HCT116 (cell line): ENCODE measurements at regions not wholly inside any gene's neighbourhood (a gene's known extent, or its start where the extent isn't known, plus 50 kb on each side); places are given as distances from the start of the nearest gene placed in this dataset.

ENCODE experiments used
- ATAC-seq: fragments of 200-7000 bp; cut with Tn5 transposase; 2 replicates; pipeline ENCODE4 v1.9.1; 2020; ENCODE audit warnings: mild to moderate bottlenecking, moderate library complexity
- BruUV-seq: library from RNA; stranded (reverse); fragments of 400-500 nt; replicated peaks from 2 replicates; lab custom pipeline; 2021; lab: Mats Ljungman, UMichigan
- CTCF ChIA-PET: fragments of 300-600 bp; sonication (Branson Sonifier 250); formaldehyde crosslinking; loops from one replicate; lab custom pipeline; 2021; ENCODE audit warnings: antibody characterized with exemption; lab: Charles Lee
- POLR2A ChIA-PET: fragments of 300-600, 350-600 bp; sonication (Branson Sonifier 250); formaldehyde crosslinking; loops from one replicate; lab custom pipeline; 2021; ENCODE audit warnings: antibody characterized with exemption; lab: Charles Lee
- RAD21 ChIA-PET, 2 experiments: fragments of 300-600 bp; sonication (Branson Sonifier 250); formaldehyde crosslinking; loops; one replicate each; lab custom pipeline; 2023; ENCODE audit warnings: low total read pairs in 2 of 2; ENCODE audit not compliant: uncharacterized antibody in 2 of 2, unreplicated experiment in 2 of 2, low non-redundant PET in 1 of 2; lab: Charles Lee
- DNase-seq: peaks from one replicate; pipeline ENCODE4 v3.0.0-alpha.2; 2010; ENCODE audit warnings: low read depth, low spot score
- H2AFZ ChIP-seq: fragments of 200-600 bp; shearing (Covaris generic), sonication (generic); 2 replicates; pipeline ENCODE4 v1.6.1; 2017; ENCODE audit warnings: low read depth, mixed run types, mixed read lengths, antibody characterized with exemption, low read length; ENCODE audit not compliant: poor library complexity, severe bottlenecking
- H3K27ac ChIP-seq: 2 replicates; pipeline ENCODE4 v1.5.1; 2012; ENCODE audit warnings: low read depth, low read length
- H3K27me3 ChIP-seq: fragments of 200-600 bp; sonication (generic); 2 replicates; pipeline ENCODE4 v1.6.1; 2016; ENCODE audit warnings: mixed run types, low read length, mixed read lengths; ENCODE audit not compliant: insufficient read depth
- H3K36me3 ChIP-seq, 2 experiments: fragments of 200-500 bp in 1 of 2; fragments of 200-600 bp in 1 of 2; sonication (Bioruptor generic) in 1 of 2; sonication (generic) in 1 of 2; 2 replicates each; pipeline versions ENCODE4 v1.5.1 to v1.6.1; 2014 to 2016; ENCODE audit warnings: low read length in 2 of 2, inconsistent platforms in 1 of 2, mixed read lengths in 1 of 2, mixed run types in 1 of 2; ENCODE audit not compliant: insufficient read depth in 2 of 2, control insufficient read depth in 1 of 2
- H3K4me1 ChIP-seq, 2 experiments: fragments of 200-600 bp in 1 of 2; sonication (generic) in 1 of 2; 2 replicates each; pipeline versions ENCODE4 v1.5.1 to v1.6.1; 2012 to 2017; ENCODE audit warnings: low read length in 2 of 2, inconsistent platforms in 1 of 2, mild to moderate bottlenecking in 1 of 2, mixed read lengths in 1 of 2, mixed run types in 1 of 2, moderate library complexity in 1 of 2; ENCODE audit not compliant: insufficient read depth in 2 of 2, control insufficient read depth in 1 of 2
- H3K4me2 ChIP-seq: fragments of 200-600 bp; sonication (generic); 2 replicates; pipeline ENCODE4 v1.6.1; 2017; ENCODE audit warnings: mixed run types, low read length, mixed read lengths
- H3K4me3 ChIP-seq, 2 experiments: fragments of 200-600 bp in 1 of 2; sonication (generic) in 1 of 2; replicated peaks in 1 of 2; 2 replicates each; pipeline ENCODE4 v1.5.1; 2011 to 2016; ENCODE audit warnings: low read length in 2 of 2, control low read depth in 1 of 2, low read depth in 1 of 2, mild to moderate bottlenecking in 1 of 2, mixed read lengths in 1 of 2, mixed run types in 1 of 2
- H3K79me2 ChIP-seq: fragments of 200-600 bp; sonication (generic); 2 replicates; pipeline ENCODE4 v1.6.1; 2017; ENCODE audit warnings: mild to moderate bottlenecking, mixed run types, low read length, moderate library complexity, mixed read lengths; ENCODE audit not compliant: insufficient read depth
- H3K9ac ChIP-seq: fragments of 200-600 bp; sonication (generic); 2 replicates; pipeline ENCODE4 v1.6.1; 2016; ENCODE audit warnings: low read length, mixed read lengths
- H3K9me2 ChIP-seq: fragments of 200-600 bp; sonication (generic), shearing (Covaris generic); 2 replicates; pipeline ENCODE4 v1.6.1; 2017; ENCODE audit warnings: mixed run types, mild to moderate bottlenecking, moderate library complexity; ENCODE audit not compliant: insufficient read depth
- H3K9me3 ChIP-seq, 2 experiments: fragments of 200-500 bp in 1 of 2; fragments of 200-600 bp in 1 of 2; sonication (Bioruptor generic) in 1 of 2; sonication (generic) in 1 of 2; 2 replicates each; pipeline ENCODE4 v1.6.1; 2014 to 2017; ENCODE audit warnings: low read length in 2 of 2, mixed read lengths in 2 of 2, inconsistent platforms in 1 of 2, low read depth in 1 of 2, mild to moderate bottlenecking in 1 of 2, mixed run types in 1 of 2, moderate library complexity in 1 of 2; ENCODE audit not compliant: control insufficient read depth in 1 of 2, insufficient read depth in 1 of 2
- H4K20me1 ChIP-seq: fragments of 200-600 bp; sonication (generic), shearing (Covaris generic); 2 replicates; pipeline ENCODE4 v1.6.1; 2017; ENCODE audit warnings: mixed run types, mild to moderate bottlenecking, moderate library complexity; ENCODE audit not compliant: insufficient read depth
- CTCF ChIP-seq, 3 experiments: fragments of 200-600 bp in 1 of 3; sonication (generic) in 1 of 3; IDR thresholded peaks in 2 of 3; conservative IDR thresholded peaks in 1 of 3; 2 replicates each; pipeline ENCODE4 v1.5.1; 2012 to 2017; ENCODE audit warnings: low read depth in 2 of 3, low read length in 2 of 3, antibody characterized with exemption in 1 of 3, borderline replicate concordance in 1 of 3, control low read depth in 1 of 3, mild to moderate bottlenecking in 1 of 3, mixed read lengths in 1 of 3, mixed run types in 1 of 3, moderate library complexity in 1 of 3; ENCODE audit not compliant: insufficient read depth in 1 of 3
- POLR2A ChIP-seq: IDR thresholded peaks from 2 replicates; pipeline ENCODE4 v1.7.0; 2011; ENCODE audit warnings: borderline replicate concordance; ENCODE audit not compliant: insufficient read depth, insufficient read length; ENCODE audit errors: extremely low read depth
- POLR2AphosphoS5 ChIP-seq: IDR thresholded peaks from 2 replicates; pipeline ENCODE4 v1.6.1; 2011; ENCODE audit warnings: mild to moderate bottlenecking, low read depth, low read length, moderate library complexity
- SIN3A ChIP-seq: IDR thresholded peaks from 2 replicates; pipeline ENCODE4 v1.6.1; 2012; ENCODE audit warnings: low read depth
- SRF ChIP-seq: IDR thresholded peaks from 2 replicates; pipeline ENCODE4 v1.6.1; 2012; ENCODE audit warnings: low read depth
- YY1 ChIP-seq: IDR thresholded peaks from 2 replicates; pipeline ENCODE4 v1.6.1; 2011; ENCODE audit warnings: low read length, low read depth, moderate library complexity, mild to moderate bottlenecking; ENCODE audit not compliant: insufficient replicate concordance; ENCODE audit errors: extremely low read depth
- ZBTB33 ChIP-seq: IDR thresholded peaks from 2 replicates; pipeline ENCODE4 v1.6.1; 2011; ENCODE audit warnings: mild to moderate bottlenecking, low read length, moderate library complexity; ENCODE audit not compliant: insufficient replicate concordance; ENCODE audit errors: extremely low read depth
- ZFX ChIP-seq: fragments of 450-650 bp; IDR thresholded peaks from 2 replicates; pipeline ENCODE4 v1.6.1; 2017
- ZNF274 ChIP-seq: fragments of 200-500 bp; sonication (Bioruptor generic); IDR thresholded peaks from 2 replicates; pipeline ENCODE4 v1.6.1; 2014; ENCODE audit warnings: mild to moderate bottlenecking, low read depth, low read length, inconsistent platforms
- intact Hi-C: fragments of 100-400 bp; cut with micrococcal nuclease; formaldehyde crosslinking; loops from 2 replicates; pipeline ENCODE4 v1.10.0; 2022

- no peaks in the 10 kb centered on the region for H3K4me1 ChIP-seq
- ChIA-PET CTCF (no interaction called here), RAD21 (no interaction called here), POLR2A (no interaction called here)
- H3K27ac ChIP-seq = no peak overlapping the region
- H3K9ac ChIP-seq = no peak overlapping the region
- intact Hi-C loops = no loop called here
- H3K4me3 ChIP-seq = no peak overlapping the region
- no peaks in the 10 kb centered on the region; the same call in 1 of the 2 replicates for H3K9me2 ChIP-seq
- no TSS peak for BruUV-seq
- no peaks in the 10 kb centered on the region for H3K9me3 ChIP-seq
- H3K4me2 ChIP-seq = no peak overlapping the region
- DNase-seq (no peak), ATAC-seq (no peak)
- no peaks in the 10 kb centered on the region for H3K36me3 ChIP-seq
- no peaks in the 10 kb centered on the region for H3K27me3 ChIP-seq
- H3K79me2 ChIP-seq = no peaks in the 10 kb centered on the region
- no peaks in the 10 kb centered on the region for H4K20me1 ChIP-seq
- no peak for TF ChIP-seq SIN3A
- no peak for TF ChIP-seq YY1
- no peak for TF ChIP-seq POLR2AphosphoS5
- no peak for TF ChIP-seq ZFX
- no peak for TF ChIP-seq SRF
- TF ChIP-seq CTCF (IDR thresholded peaks at IDR 0.05 in 2 of 3, conservative IDR thresholded peaks at IDR 0.05 in 1 of 3; ENCODE audit: borderline replicate concordance in 1 of 3, insufficient read depth in 1 of 3, low read depth in 2 of 3, low read length in 2 of 3) = no peak
- TF ChIP-seq ZBTB33 = no peak
- TF ChIP-seq POLR2A = no peak
- TF ChIP-seq ZNF274 = no peak
- TF ChIP-seq, all 23 proteins: peak for 0
- no peak overlapping the region for H2AFZ ChIP-seq
Measured at GRCh38 chr7:16121876-16122390, 299.4 kb downstream of the CRPPA start.
